ENCODE measurements at regions not wholly inside any gene's neighbourhood (a gene's known extent, or its start where the extent isn't known, plus 50 kb on each side); places are given as distances from the start of the nearest gene placed in this dataset.

- Histone ChIP-seq H3K4me1 (ENCODE audit: control insufficient read depth, insufficient read depth, low read length) (no peaks in the 10 kb centered on the region), H3K4me3 (ENCODE audit: low read depth, low read length) (no peak overlapping the region), H3K9me3 (ENCODE audit: control insufficient read depth, insufficient read depth, low read depth, low read length) (no peaks in the 10 kb centered on the region), H3K36me3 (ENCODE audit: control insufficient read depth in 2 of 2, insufficient read depth in 1 of 2, low read length in 2 of 2) (no peaks in the 10 kb centered on the region), H3K27ac (ENCODE audit: extremely low read depth, low read depth, low read length) (no peak overlapping the region)
- CTCF ChIA-PET = no interaction called here
- no peak for TF ChIP-seq ZNF555 (tag by site-specific recombination; conservative IDR thresholded peaks at IDR 0.05)
- no peak for TF ChIP-seq ZNF239 (tag by site-specific recombination; IDR thresholded peaks at IDR 0.05)
- TF ChIP-seq ZNF302 (tag by site-specific recombination; IDR thresholded peaks at IDR 0.05; ENCODE audit: low read depth) = no peak
- no peak for TF ChIP-seq ZNF398 (tag by site-specific recombination; IDR thresholded peaks at IDR 0.05)
- no peak for TF ChIP-seq ZBTB20 (tag by site-specific recombination; IDR thresholded peaks at IDR 0.05)
- TF ChIP-seq ZNF280D (tag by site-specific recombination; IDR thresholded peaks at IDR 0.05) = no peak
- TF ChIP-seq ZNF792 (tag by site-specific recombination; IDR thresholded peaks at IDR 0.05) = no peak
- no peak for TF ChIP-seq ZNF548 (tag by site-specific recombination; IDR thresholded peaks at IDR 0.05)
- POLR2A ChIA-PET = no interaction called here
Observed at GRCh38 chr4:115770046-115770543, 656.7 kb upstream of the NDST4 start.

- Histone ChIP-seq H3K4me3 (ENCODE audit: low read depth, low read length) (no peak overlapping the region), H3K9me3 (ENCODE audit: control insufficient read depth, insufficient read depth, low read depth, low read length) (no peaks in the 10 kb centered on the region), H3K4me1 (ENCODE audit: control insufficient read depth, insufficient read depth, low read length) (no peaks in the 10 kb centered on the region), H3K27ac (ENCODE audit: extremely low read depth, low read depth, low read length) (no peak overlapping the region), H3K36me3 (ENCODE audit: control insufficient read depth in 2 of 2, insufficient read depth in 1 of 2, low read length in 2 of 2) (no peaks in the 10 kb centered on the region)
- ChIA-PET CTCF (interaction anchor here (0.6 kb wide), 1 partner anchor 410 kb away, joined by 5 read pairs; no protein-coding TSS in a partner anchor), POLR2A (no interaction called here)
- no peak for TF ChIP-seq PRDM10 (tag by site-specific recombination; IDR thresholded peaks at IDR 0.05)
- no peak for TF ChIP-seq TSHZ1 (tag by site-specific recombination; IDR thresholded peaks at IDR 0.05; ENCODE audit: borderline replicate concordance)
- TF ChIP-seq ZNF660 (tag by site-specific recombination; IDR thresholded peaks at IDR 0.05) = no peak
- TF ChIP-seq ZNF354C (tag by site-specific recombination; IDR thresholded peaks at IDR 0.05; ENCODE audit: borderline replicate concordance, low read depth) = no peak
Observed at GRCh38 chr4:115769396-115769795, 656.0 kb upstream of the NDST4 start.
